GM12878 (cell line): ENCODE measurements at regions not wholly inside any gene's neighbourhood (a gene's known extent, or its start where the extent isn't known, plus 50 kb on each side); places are given as distances from the start of the nearest gene placed in this dataset.
"Not testable (repeated sequence)": the region's sequence is repeated elsewhere in the genome, so short reads cannot be mapped to it uniquely, and the experiment has no call there.

Source experiments
- BRCA1 ChIP-seq: IDR thresholded peaks from 2 replicates; pipeline ENCODE4 v1.6.1; 2011; ENCODE audit warnings: low read depth, low read length, improper control_type of control experiment
- CTCF ChIP-seq, 3 experiments: IDR thresholded peaks in 2 of 3; conservative IDR thresholded peaks in 1 of 3; 2 replicates each; pipeline ENCODE4 v1.5.1; 2011; ENCODE audit warnings: low read depth in 3 of 3, low read length in 3 of 3, mild to moderate bottlenecking in 3 of 3, control low read depth in 2 of 3, moderate library complexity in 2 of 3, inconsistent platforms in 1 of 3, mixed read lengths in 1 of 3; ENCODE audit not compliant: control insufficient read depth in 2 of 3, insufficient read depth in 1 of 3; ENCODE audit errors: extremely low read depth in 1 of 3
- EZH2 ChIP-seq: IDR thresholded peaks from 2 replicates; pipeline ENCODE4 v1.6.1; 2012; ENCODE audit warnings: low read depth, mild to moderate bottlenecking, control low read depth, inconsistent platforms, low read length, borderline replicate concordance; ENCODE audit not compliant: control insufficient read depth
- REST ChIP-seq: IDR thresholded peaks from 2 replicates; pipeline ENCODE4 v1.6.1; 2012; ENCODE audit warnings: mild to moderate bottlenecking, low read depth, low read length
- TF ChIP-seq, protein P1 (sequence below): fragments of 450-650 bp; formaldehyde crosslinking; IDR thresholded peaks from 2 replicates; pipeline ENCODE4 v1.4.0; 2020; ENCODE audit warnings: mild to moderate bottlenecking, moderate library complexity

DNA sequence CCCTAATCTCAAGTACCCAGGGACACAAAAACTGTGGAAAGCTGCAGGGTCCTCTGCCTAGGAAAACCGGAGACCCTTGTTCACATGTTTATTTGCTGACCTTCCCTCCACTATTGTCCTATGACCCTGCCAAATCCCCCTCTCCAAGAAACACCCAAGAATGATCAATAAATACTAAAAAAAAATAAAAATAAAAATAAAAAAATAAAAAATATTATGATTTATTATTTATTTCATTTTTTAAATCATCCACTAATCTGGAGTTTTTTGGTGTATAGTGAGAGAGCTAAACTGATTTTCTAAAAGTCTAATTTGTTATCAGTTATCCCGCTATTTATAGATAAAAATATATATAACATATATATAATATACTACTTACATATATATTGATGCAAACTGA lies 360.6 kb downstream of the ZBBX start:
- not testable (repeated sequence) for TF ChIP-seq CTCF (IDR thresholded peaks at IDR 0.05 in 2 of 3, conservative IDR thresholded peaks at IDR 0.05 in 1 of 3; ENCODE audit: control insufficient read depth in 2 of 3, extremely low read depth in 1 of 3, insufficient read depth in 1 of 3, low read depth in 3 of 3, low read length in 3 of 3); EZH2; REST; BRCA1
- TF ChIP-seq, protein P1, sequence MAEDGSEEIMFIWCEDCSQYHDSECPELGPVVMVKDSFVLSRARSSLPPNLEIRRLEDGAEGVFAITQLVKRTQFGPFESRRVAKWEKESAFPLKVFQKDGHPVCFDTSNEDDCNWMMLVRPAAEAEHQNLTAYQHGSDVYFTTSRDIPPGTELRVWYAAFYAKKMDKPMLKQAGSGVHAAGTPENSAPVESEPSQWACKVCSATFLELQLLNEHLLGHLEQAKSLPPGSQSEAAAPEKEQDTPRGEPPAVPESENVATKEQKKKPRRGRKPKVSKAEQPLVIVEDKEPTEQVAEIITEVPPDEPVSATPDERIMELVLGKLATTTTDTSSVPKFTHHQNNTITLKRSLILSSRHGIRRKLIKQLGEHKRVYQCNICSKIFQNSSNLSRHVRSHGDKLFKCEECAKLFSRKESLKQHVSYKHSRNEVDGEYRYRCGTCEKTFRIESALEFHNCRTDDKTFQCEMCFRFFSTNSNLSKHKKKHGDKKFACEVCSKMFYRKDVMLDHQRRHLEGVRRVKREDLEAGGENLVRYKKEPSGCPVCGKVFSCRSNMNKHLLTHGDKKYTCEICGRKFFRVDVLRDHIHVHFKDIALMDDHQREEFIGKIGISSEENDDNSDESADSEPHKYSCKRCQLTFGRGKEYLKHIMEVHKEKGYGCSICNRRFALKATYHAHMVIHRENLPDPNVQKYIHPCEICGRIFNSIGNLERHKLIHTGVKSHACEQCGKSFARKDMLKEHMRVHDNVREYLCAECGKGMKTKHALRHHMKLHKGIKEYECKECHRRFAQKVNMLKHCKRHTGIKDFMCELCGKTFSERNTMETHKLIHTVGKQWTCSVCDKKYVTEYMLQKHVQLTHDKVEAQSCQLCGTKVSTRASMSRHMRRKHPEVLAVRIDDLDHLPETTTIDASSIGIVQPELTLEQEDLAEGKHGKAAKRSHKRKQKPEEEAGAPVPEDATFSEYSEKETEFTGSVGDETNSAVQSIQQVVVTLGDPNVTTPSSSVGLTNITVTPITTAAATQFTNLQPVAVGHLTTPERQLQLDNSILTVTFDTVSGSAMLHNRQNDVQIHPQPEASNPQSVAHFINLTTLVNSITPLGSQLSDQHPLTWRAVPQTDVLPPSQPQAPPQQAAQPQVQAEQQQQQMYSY, result not testable (repeated sequence)
